Smooth muscle cell (in vitro differentiated cells): ENCODE measurements at regions not wholly inside any gene's neighbourhood (a gene's known extent, or its start where the extent isn't known, plus 50 kb on each side); places are given as distances from the start of the nearest gene placed in this dataset.
A peak's percentile ranks its signal among the peaks of the same experiment; 100 is the strongest.

Experiments
- DNase-seq: peaks from one replicate; lab custom pipeline; 2025; ENCODE audit not compliant: unreplicated experiment; lab: John Stamatoyannopoulos, UW
- H2AFZ ChIP-seq: fragments of 200-600 bp; sonication (generic); 2 replicates; pipeline ENCODE4 v1.6.0; 2016; ENCODE audit warnings: antibody characterized with exemption, low read depth, mild to moderate bottlenecking
- H3F3A ChIP-seq: fragments of 200-600 bp; sonication (generic); 2 replicates; pipeline ENCODE4 v1.6.0; 2017; ENCODE audit warnings: antibody characterized with exemption, low read depth
- H3K27ac ChIP-seq: fragments of 200-600 bp; sonication (generic); 2 replicates; pipeline ENCODE4 v1.5.1; 2016; ENCODE audit warnings: low read depth, mild to moderate bottlenecking
- H3K27me3 ChIP-seq: fragments of 200-600 bp; sonication (generic); 2 replicates; pipeline ENCODE4 v1.6.1; 2016; ENCODE audit warnings: low read depth, mild to moderate bottlenecking
- H3K36me3 ChIP-seq: fragments of 200-600 bp; sonication (generic); 2 replicates; pipeline ENCODE4 v1.5.1; 2016; ENCODE audit warnings: low read depth
- H3K4me1 ChIP-seq: fragments of 200-600 bp; sonication (generic); 2 replicates; pipeline ENCODE4 v1.5.1; 2016; ENCODE audit warnings: low read depth
- H3K4me2 ChIP-seq: fragments of 200-600 bp; sonication (generic); 2 replicates; pipeline ENCODE4 v1.6.0; 2016; ENCODE audit warnings: mild to moderate bottlenecking
- H3K4me3 ChIP-seq: fragments of 200-600 bp; sonication (generic); 2 replicates; pipeline ENCODE4 v1.5.1; 2016; ENCODE audit warnings: mild to moderate bottlenecking
- H3K79me2 ChIP-seq: fragments of 200-600 bp; sonication (generic); 2 replicates; pipeline ENCODE4 v1.6.0; 2016; ENCODE audit warnings: low read depth, mild to moderate bottlenecking
- H3K9ac ChIP-seq: fragments of 200-600 bp; sonication (generic); 2 replicates; pipeline ENCODE4 v1.6.0; 2016; ENCODE audit warnings: low read depth
- H3K9me3 ChIP-seq: fragments of 200-600 bp; sonication (generic); replicated peaks from 2 replicates; pipeline ENCODE4 v1.5.1; 2016; ENCODE audit warnings: low read depth
- H4K20me1 ChIP-seq: fragments of 200-600 bp; sonication (generic); 2 replicates; pipeline ENCODE4 v1.6.0; 2016; ENCODE audit warnings: low read depth
- WGBS: methylation state at CpG from one replicate; pipeline ENCODE4 v1.1.7; 2016; ENCODE audit warnings: low lambda C conversion rate; 5-methylcytosine and 5-hydroxymethylcytosine counted together
- TF ChIP-seq, protein P1 (sequence below): fragments of 200-600 bp; sonication (generic); IDR thresholded peaks from 2 replicates; pipeline ENCODE4 v1.5.1; 2017; ENCODE audit warnings: borderline replicate concordance, mild to moderate bottlenecking, antibody characterized with exemption; ENCODE audit not compliant: insufficient read depth, poor library complexity, severe bottlenecking

DNA sequence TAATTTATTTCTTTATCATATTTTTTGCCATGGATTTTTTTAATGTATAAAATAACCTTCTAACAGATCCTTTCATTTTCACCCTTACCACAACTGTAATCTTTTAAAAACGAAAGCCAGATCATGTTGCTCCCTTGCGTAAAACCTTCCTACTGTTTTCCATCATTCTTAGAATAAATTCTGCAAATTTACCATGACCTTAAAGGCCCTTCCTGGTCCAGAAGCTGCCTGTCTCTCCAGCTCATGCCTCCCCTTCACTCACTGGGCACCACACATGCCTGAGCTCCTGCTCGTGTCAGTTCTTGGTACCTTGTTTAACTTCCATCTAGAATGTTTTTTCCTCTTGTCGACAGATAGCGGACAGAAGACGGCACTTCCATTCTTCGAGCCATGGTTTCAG is 245.0 kb upstream of the CDH5 start:
- no peak for DNase-seq
- Histone ChIP-seq H3K4me2 (peak overlapping the region; percentile 44), H3K4me1 (no peaks in the 10 kb centered on the region), H3K79me2 (no peaks in the 10 kb centered on the region), H2AFZ (no peak overlapping the region), H4K20me1 (no peaks in the 10 kb centered on the region), H3K9me3 (no peaks in the 10 kb centered on the region), H3K27ac (peak overlapping the region; percentile 9), H3F3A (no peaks in the 10 kb centered on the region), H3K36me3 (no peaks in the 10 kb centered on the region), H3K27me3 (no peaks in the 10 kb centered on the region), H3K4me3 (no peak overlapping the region), H3K9ac (no peak overlapping the region)
- TF ChIP-seq, protein P1, sequence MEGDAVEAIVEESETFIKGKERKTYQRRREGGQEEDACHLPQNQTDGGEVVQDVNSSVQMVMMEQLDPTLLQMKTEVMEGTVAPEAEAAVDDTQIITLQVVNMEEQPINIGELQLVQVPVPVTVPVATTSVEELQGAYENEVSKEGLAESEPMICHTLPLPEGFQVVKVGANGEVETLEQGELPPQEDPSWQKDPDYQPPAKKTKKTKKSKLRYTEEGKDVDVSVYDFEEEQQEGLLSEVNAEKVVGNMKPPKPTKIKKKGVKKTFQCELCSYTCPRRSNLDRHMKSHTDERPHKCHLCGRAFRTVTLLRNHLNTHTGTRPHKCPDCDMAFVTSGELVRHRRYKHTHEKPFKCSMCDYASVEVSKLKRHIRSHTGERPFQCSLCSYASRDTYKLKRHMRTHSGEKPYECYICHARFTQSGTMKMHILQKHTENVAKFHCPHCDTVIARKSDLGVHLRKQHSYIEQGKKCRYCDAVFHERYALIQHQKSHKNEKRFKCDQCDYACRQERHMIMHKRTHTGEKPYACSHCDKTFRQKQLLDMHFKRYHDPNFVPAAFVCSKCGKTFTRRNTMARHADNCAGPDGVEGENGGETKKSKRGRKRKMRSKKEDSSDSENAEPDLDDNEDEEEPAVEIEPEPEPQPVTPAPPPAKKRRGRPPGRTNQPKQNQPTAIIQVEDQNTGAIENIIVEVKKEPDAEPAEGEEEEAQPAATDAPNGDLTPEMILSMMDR = no peak
- 77% methylated on average over 7 of the region's 7 CpGs for WGBS

DNA sequence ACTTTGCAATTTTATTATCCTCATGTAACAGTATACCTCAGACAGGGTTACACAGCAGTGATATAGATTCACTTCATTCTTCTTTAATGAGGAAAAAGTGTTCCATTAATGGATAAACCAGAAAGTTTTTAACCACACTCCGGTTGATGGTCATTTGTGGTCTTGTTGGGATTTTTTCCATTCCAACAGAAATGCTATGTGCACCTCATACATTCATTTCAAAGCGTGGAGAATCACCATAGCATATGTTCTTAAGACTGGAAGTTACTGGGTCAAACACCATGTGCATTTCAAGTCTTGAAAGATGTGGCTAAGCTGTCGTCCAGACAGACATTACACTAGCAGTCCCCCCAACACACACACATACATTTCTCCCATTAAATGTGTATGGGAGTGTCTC is 245.8 kb upstream of the CDH5 start:
- H3K36me3 ChIP-seq = no peaks in the 10 kb centered on the region
- H3K27ac ChIP-seq = peak overlapping the region; percentile 9
- H4K20me1 ChIP-seq = no peaks in the 10 kb centered on the region
- no peaks in the 10 kb centered on the region for H3K4me1 ChIP-seq
- H3F3A ChIP-seq = no peaks in the 10 kb centered on the region
- H3K79me2 ChIP-seq = no peaks in the 10 kb centered on the region
- DNase-seq = no peak
- H3K4me2 ChIP-seq = peak overlapping the region; percentile 44
- H3K9ac ChIP-seq = no peak overlapping the region
- TF ChIP-seq, protein P1 = no peak
- H3K9me3 ChIP-seq = no peaks in the 10 kb centered on the region
- H3K27me3 ChIP-seq = no peaks in the 10 kb centered on the region
- 30% methylated on average over 3 of the region's 3 CpGs for WGBS
- H2AFZ ChIP-seq = no peak overlapping the region
- no peak overlapping the region for H3K4me3 ChIP-seq

DNA sequence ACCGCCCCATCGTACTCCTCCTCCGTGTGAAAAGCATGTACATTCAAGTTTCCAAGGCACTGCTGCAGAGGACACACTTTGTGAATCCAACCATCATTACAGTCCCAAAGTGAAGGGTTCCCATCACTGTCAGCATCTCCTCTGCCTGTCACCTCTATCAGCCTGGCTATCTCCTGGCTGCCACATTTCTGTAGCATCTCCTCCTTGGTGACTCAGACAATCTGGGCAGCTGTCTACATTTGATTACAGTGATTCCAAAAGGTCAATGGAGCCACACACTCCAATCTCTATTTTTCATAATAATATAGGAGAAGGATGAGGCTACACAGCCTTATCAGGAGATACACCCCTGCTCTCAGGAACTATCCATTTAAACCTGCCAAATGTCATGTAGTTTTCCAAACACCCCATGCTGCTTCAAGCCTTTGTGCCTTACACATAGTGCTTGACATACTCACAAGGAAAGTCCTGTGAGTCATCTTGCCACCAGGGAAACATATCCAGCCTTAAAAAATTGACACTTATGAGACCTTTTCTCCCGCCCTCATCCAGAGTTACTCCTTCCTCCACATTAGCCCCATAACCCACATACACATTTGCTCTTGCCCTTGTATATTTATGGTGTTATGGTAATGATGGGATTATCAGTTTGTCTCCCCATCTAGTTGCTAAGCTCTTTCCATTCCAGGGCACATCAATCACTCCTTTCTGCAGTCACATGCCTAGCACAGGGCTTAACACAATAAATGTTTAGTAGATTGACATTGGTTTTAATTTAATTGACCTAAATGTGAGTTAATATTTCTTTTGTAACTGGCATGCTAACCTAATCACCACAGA is 250.1 kb upstream of the CDH5 start:
- Histone ChIP-seq H3K79me2 (no peaks in the 10 kb centered on the region), H3F3A (no peaks in the 10 kb centered on the region), H3K4me3 (no peak overlapping the region), H4K20me1 (no peaks in the 10 kb centered on the region), H2AFZ (no peak overlapping the region), H3K9ac (no peak overlapping the region), H3K27ac (peak overlapping the region; percentile 59), H3K4me1 (no peaks in the 10 kb centered on the region), H3K4me2 (peak overlapping the region; percentile 42), H3K27me3 (no peaks in the 10 kb centered on the region), H3K36me3 (no peaks in the 10 kb centered on the region), H3K9me3 (no peaks in the 10 kb centered on the region)
- WGBS = 76% methylated on average over 4 of the region's 4 CpGs
- no peak for DNase-seq
- TF ChIP-seq, protein P1 = no peak

DNA sequence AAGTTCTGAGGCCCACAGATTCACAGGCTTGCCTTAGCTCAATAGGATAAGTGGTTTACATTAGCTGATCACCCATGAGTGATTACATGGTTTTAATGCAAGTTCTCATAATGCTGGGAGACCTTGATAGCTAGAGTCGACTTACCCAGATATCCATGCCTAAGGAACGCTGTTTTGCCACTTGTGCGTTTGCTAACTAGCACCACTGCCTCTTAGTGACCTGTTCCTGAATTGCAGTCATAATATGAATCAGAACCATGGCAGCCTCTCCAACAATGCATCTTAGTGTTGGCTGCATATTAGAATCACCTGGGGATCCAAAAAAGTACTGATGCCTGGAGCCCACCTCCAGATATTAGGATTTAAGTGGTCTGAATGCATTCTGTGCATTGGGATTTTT is 251.1 kb upstream of the CDH5 start:
- Histone ChIP-seq H3K4me3 (no peak overlapping the region), H3K4me1 (no peaks in the 10 kb centered on the region), H3K4me2 (no peak overlapping the region), H4K20me1 (no peaks in the 10 kb centered on the region), H3K36me3 (no peaks in the 10 kb centered on the region), H3K9me3 (no peaks in the 10 kb centered on the region), H3F3A (no peaks in the 10 kb centered on the region), H2AFZ (no peak overlapping the region), H3K9ac (no peak overlapping the region), H3K79me2 (no peaks in the 10 kb centered on the region), H3K27me3 (no peaks in the 10 kb centered on the region), H3K27ac (no peak overlapping the region)
- DNase-seq = no peak
- TF ChIP-seq, protein P1 = no peak
- 79% methylated on average over 3 of the region's 3 CpGs for WGBS
